ENCODE measurements at regions not wholly inside any gene's neighbourhood (a gene's known extent, or its start where the extent isn't known, plus 50 kb on each side); places are given as distances from the start of the nearest gene placed in this dataset.

DNA sequence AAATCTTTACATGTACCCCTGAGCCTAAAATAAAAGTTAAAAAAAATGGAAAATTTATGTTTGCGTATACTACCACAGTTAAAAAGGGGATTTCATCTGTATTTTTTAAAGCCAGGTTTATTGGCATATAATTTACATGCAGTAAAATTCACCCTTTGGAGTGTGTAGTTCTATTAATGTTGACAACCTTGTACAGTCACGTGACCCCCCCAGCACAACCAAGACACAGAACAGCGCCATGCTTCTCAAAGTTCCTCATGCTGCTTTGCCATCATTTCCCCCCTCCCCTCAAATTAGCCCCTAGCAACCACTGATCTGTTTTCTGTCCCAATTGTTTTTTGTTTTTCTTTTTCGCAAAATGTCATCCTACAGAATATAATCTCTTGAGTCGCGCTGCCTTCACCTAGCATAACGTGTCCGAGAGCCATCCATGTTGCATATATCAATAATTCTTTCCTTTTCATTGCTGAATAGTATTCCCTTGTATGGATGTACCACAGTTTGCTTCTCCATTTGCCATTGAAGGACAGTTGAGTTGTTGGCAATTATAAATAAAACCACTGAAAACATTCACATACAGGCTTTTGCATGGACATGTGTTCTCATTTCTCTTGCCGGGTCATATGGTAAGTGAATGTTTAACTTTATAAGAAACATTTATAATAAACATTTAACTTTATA, 105.3 kb downstream of the LHX2 start:
- ATAC-seq (no peak), DNase-seq (no peak)
- intact Hi-C loops (cut with DNase I) = no loop called here
- Histone ChIP-seq H3K27ac (no peak overlapping the region), H3K4me3 (no peak overlapping the region), H3K36me3 (no peaks in the 10 kb centered on the region), H3K4me1 (no peaks in the 10 kb centered on the region), H3K9me3 (peaks cover 0 to 18% (median 4%) of the 10 kb centered on the region in 11 donors), H3K27me3 (peaks cover 0 to 32% (median 0%) of the 10 kb centered on the region in 7 donors)
- WGBS, 2 donors = 86 to 92% methylated on average over 9 of the region's 9 CpGs
- TF ChIP-seq, protein P1, sequence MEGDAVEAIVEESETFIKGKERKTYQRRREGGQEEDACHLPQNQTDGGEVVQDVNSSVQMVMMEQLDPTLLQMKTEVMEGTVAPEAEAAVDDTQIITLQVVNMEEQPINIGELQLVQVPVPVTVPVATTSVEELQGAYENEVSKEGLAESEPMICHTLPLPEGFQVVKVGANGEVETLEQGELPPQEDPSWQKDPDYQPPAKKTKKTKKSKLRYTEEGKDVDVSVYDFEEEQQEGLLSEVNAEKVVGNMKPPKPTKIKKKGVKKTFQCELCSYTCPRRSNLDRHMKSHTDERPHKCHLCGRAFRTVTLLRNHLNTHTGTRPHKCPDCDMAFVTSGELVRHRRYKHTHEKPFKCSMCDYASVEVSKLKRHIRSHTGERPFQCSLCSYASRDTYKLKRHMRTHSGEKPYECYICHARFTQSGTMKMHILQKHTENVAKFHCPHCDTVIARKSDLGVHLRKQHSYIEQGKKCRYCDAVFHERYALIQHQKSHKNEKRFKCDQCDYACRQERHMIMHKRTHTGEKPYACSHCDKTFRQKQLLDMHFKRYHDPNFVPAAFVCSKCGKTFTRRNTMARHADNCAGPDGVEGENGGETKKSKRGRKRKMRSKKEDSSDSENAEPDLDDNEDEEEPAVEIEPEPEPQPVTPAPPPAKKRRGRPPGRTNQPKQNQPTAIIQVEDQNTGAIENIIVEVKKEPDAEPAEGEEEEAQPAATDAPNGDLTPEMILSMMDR (IDR thresholded peaks at IDR 0.05) = no peak

DNA sequence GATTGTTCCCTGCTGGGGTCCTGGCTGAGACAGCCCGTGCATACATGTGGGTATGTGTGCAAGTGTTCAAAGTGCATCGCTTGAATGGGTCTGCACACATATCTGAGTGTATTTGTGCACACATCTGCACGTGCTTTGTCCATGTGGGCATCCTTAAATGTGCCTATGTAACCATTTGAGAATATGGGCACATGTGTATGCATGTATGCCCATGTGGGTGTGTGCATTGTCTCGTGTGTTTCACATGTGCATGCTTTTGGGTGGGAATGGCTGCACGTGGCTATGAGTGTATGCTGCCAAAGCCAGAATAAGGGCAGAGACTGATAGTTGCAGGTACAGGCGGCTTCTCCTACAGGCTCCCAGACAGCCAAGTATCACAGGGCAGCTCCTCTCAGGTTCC, 107.3 kb downstream of the LHX2 start:
- H3K27me3 ChIP-seq = peaks cover 0 to 26% (median 0%) of the 10 kb centered on the region in 7 donors

DNA sequence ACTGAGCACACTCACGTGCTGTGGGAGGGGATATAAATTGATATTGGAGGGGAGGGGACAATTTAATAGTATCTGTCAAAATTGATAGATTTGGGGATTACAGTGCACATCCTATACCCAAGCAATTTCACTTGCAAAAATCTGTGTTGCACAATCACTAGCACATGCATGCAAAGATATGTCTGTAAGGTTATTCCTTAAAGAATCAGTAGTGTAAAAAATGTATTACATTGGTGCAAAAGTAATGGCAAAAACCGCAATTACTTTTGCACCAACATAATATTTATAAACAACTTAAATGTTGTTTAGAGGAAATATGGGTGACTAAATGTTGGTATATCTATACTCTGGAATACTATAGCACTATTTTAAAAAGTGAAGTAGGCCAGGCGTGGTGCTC, 108.7 kb downstream of the LHX2 start:
- Histone ChIP-seq H3K4me1 (no peaks in the 10 kb centered on the region), H3K27ac (no peak overlapping the region), H3K27me3 (peaks cover 0 to 22% (median 8%) of the 10 kb centered on the region in 7 donors), H3K9me3 (peaks cover 0 to 26% (median 8%) of the 10 kb centered on the region in 11 donors), H3K36me3 (no peaks in the 10 kb centered on the region), H3K4me3 (no peak overlapping the region)
- ATAC-seq = no peak
- no peak for DNase-seq
- intact Hi-C loops (cut with DNase I) = loop anchor here in 7 of 10 donors (5.0 to 10.0 kb wide), 3 partner anchors 52 to 415 kb away; no protein-coding TSS in a partner anchor
- 69 to 79% methylated on average over 3 of the region's 3 CpGs for WGBS, 2 donors
- TF ChIP-seq, protein P1 (IDR thresholded peaks at IDR 0.05) = no peak

More for the DNA sequence above, 107.3 kb downstream of the LHX2 start:
- 74 to 76% methylated on average over 6 of the region's 6 CpGs for WGBS, 2 donors
- TF ChIP-seq, protein P1 (IDR thresholded peaks at IDR 0.05) = no peak
- no peak overlapping the region for H3K27ac ChIP-seq
- peaks cover 0 to 26% (median 8%) of the 10 kb centered on the region in 11 donors for H3K9me3 ChIP-seq
- ATAC-seq (no peak), DNase-seq (no peak)
- no peak overlapping the region for H3K4me3 ChIP-seq
- H3K36me3 ChIP-seq = no peaks in the 10 kb centered on the region
- intact Hi-C loops (cut with DNase I) = no loop called here
- no peaks in the 10 kb centered on the region for H3K4me1 ChIP-seq

DNA sequence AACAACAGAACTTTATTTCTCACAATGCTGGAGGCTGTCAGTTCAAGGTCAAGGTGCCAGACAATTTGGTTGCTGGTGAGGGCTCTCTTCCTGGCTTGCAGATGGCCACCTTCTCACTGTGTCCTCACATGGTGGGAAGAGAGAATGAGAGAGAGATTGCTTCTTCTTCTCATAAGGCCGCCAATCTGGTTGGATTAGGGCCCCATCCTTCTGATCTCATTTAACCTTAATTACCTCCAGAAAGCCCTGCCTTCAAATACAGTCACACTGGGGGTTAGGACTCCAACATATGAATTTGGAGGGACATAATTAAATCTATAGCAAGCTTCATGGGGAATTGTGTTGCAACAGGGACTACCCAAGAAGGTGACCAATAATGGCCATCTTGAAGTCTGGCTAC, 110.2 kb downstream of the LHX2 start:
- Histone ChIP-seq H3K4me1 (peaks cover 0 to under 1% (median 0%) of the 10 kb centered on the region in 9 donors), H3K9me3 (peaks cover 0 to 24% (median 5%) of the 10 kb centered on the region in 11 donors), H3K36me3 (no peaks in the 10 kb centered on the region), H3K27me3 (peaks cover 0 to 26% (median 18%) of the 10 kb centered on the region in 7 donors), H3K27ac (no peak overlapping the region), H3K4me3 (no peak overlapping the region)
- 88 to 91% methylated on average over 1 of the region's 1 CpG for WGBS, 2 donors
- TF ChIP-seq, protein P1 (IDR thresholded peaks at IDR 0.05) = no peak
- DNase-seq (no peak), ATAC-seq (no peak)
- intact Hi-C loops (cut with DNase I) = loop anchor here in 7 of 10 donors (5.0 to 10.0 kb wide), 3 partner anchors 51 to 413 kb away; no protein-coding TSS in a partner anchor

Data from heart right ventricle (tissue), 16 donors.